Neuronal stem cell (in vitro differentiated cells): ENCODE measurements at regions not wholly inside any gene's neighbourhood (a gene's known extent, or its start where the extent isn't known, plus 50 kb on each side); places are given as distances from the start of the nearest gene placed in this dataset.
A peak's percentile ranks its signal among the peaks of the same experiment; 100 is the strongest.

Experiments used
- DNase-seq: peaks from one replicate; pipeline ENCODE4 v3.0.0-alpha.2; 2013; ENCODE audit warnings: low spot score
- H2AFZ ChIP-seq: one replicate; pipeline ENCODE4 v1.6.1; 2013; ENCODE audit warnings: mild to moderate bottlenecking, low read length, inconsistent platforms
- H2AK5ac ChIP-seq: 2 replicates; pipeline ENCODE4 v1.6.1; 2013; ENCODE audit warnings: low read depth, mild to moderate bottlenecking, inconsistent platforms, low read length, moderate library complexity, mixed read lengths
- H2BK120ac ChIP-seq: 2 replicates; pipeline ENCODE4 v1.6.1; 2013; ENCODE audit warnings: low read depth, mild to moderate bottlenecking, inconsistent platforms, low read length, moderate library complexity, mixed read lengths
- H2BK12ac ChIP-seq: one replicate; pipeline ENCODE4 v1.6.1; 2013; ENCODE audit warnings: low read length, inconsistent platforms
- H2BK15ac ChIP-seq: 2 replicates; pipeline ENCODE4 v1.6.1; 2013; ENCODE audit warnings: mild to moderate bottlenecking, low read length, inconsistent platforms, mixed read lengths
- H2BK5ac ChIP-seq: one replicate; pipeline ENCODE4 v1.6.1; 2013; ENCODE audit warnings: inconsistent platforms, mild to moderate bottlenecking, low read length, moderate library complexity
- H3K14ac ChIP-seq: one replicate; pipeline ENCODE4 v1.6.1; 2013; ENCODE audit warnings: low read length, inconsistent platforms
- H3K18ac ChIP-seq: 2 replicates; pipeline ENCODE4 v1.6.1; 2013; ENCODE audit warnings: low read length, inconsistent platforms
- H3K23ac ChIP-seq: 2 replicates; pipeline ENCODE4 v1.6.1; 2013; ENCODE audit warnings: low read depth, mild to moderate bottlenecking, mixed read lengths, low read length, inconsistent platforms; ENCODE audit not compliant: poor library complexity
- H3K27ac ChIP-seq: replicated peaks from 3 replicates; pipeline ENCODE4 v1.5.1; 2013; ENCODE audit warnings: low read length, inconsistent platforms
- H3K27me3 ChIP-seq, 3 experiments: 2 replicates each; pipeline ENCODE4 v1.6.1; 2013; ENCODE audit warnings: low read length in 3 of 3, mild to moderate bottlenecking in 2 of 3, inconsistent platforms in 1 of 3, low read depth in 1 of 3, mixed read lengths in 1 of 3, moderate library complexity in 1 of 3; ENCODE audit not compliant: control insufficient read depth in 3 of 3, insufficient read depth in 3 of 3
- H3K36me3 ChIP-seq, 2 donors: replicated peaks in 1 of 2; 2 replicates each; pipeline ENCODE4 v1.6.1; 2013; ENCODE audit warnings: low read length in 2 of 2; ENCODE audit not compliant: control insufficient read depth in 2 of 2, insufficient read depth in 2 of 2
- H3K4ac ChIP-seq: 2 replicates; pipeline ENCODE4 v1.6.1; 2013; ENCODE audit warnings: inconsistent platforms, mild to moderate bottlenecking, low read length, moderate library complexity
- H3K4me1 ChIP-seq, 2 donors: 1 replicate in 1 of 2; 2 replicates in 1 of 2; pipeline ENCODE4 v1.6.1; 2013; ENCODE audit warnings: low read length in 2 of 2, low read depth in 1 of 2; ENCODE audit not compliant: control insufficient read depth in 2 of 2, insufficient read depth in 1 of 2
- H3K4me2 ChIP-seq: one replicate; pipeline ENCODE4 v1.6.1; 2013; ENCODE audit warnings: mild to moderate bottlenecking, low read length, inconsistent platforms; ENCODE audit not compliant: insufficient read depth, poor library complexity, severe bottlenecking
- H3K4me3 ChIP-seq, 2 donors: 2 replicates each; pipeline ENCODE4 v1.5.1; 2013; ENCODE audit warnings: low read length in 2 of 2, mild to moderate bottlenecking in 2 of 2, inconsistent platforms in 1 of 2, moderate library complexity in 1 of 2
- H3K79me1 ChIP-seq: one replicate; pipeline ENCODE4 v1.6.1; 2013; ENCODE audit warnings: low read depth, mild to moderate bottlenecking, inconsistent platforms, low read length, moderate library complexity
- H3K9ac ChIP-seq: one replicate; pipeline ENCODE4 v1.6.1; 2013; ENCODE audit warnings: mild to moderate bottlenecking, low read depth, low read length, inconsistent platforms; ENCODE audit not compliant: poor library complexity
- H3K9me3 ChIP-seq, 2 donors: replicated peaks in 1 of 2; 2 replicates each; pipeline versions ENCODE3 to v1.6.1; 2013; ENCODE audit warnings: low read length in 2 of 2, mild to moderate bottlenecking in 2 of 2, inconsistent platforms in 1 of 2, low read depth in 1 of 2, mixed read lengths in 1 of 2, moderate library complexity in 1 of 2; ENCODE audit not compliant: control insufficient read depth in 2 of 2, insufficient read depth in 1 of 2
- H4K8ac ChIP-seq: one replicate; pipeline ENCODE4 v1.6.1; 2013; ENCODE audit warnings: low read depth, mild to moderate bottlenecking, inconsistent platforms, low read length, moderate library complexity
- H4K91ac ChIP-seq: one replicate; pipeline ENCODE4 v1.6.1; 2013; ENCODE audit warnings: low read length, low read depth, mild to moderate bottlenecking, inconsistent platforms; ENCODE audit not compliant: poor library complexity
- WGBS, 2 donors: extraction: QIAGEN DNeasy Blood & Tissue Kit; methylation state at CpG; one replicate each; pipeline ENCODE4 v1.1.7; 2013; ENCODE audit warnings: missing lambda C conversion rate in 2 of 2, mixed read lengths in 1 of 2; ENCODE audit not compliant: insufficient read length in 2 of 2, insufficient replicate concordance in 1 of 2; ENCODE audit errors: extremely low coverage in 2 of 2; 5-methylcytosine and 5-hydroxymethylcytosine counted together

- H3K27ac ChIP-seq = no peak overlapping the region
- H4K8ac ChIP-seq = no peak overlapping the region
- H3K4me2 ChIP-seq = no peak overlapping the region
- no peak overlapping the region for H3K23ac ChIP-seq
- peaks cover 0 to 4% of the 10 kb centered on the region in 2 donors for H3K4me1 ChIP-seq
- H3K4me3 ChIP-seq = no peak overlapping the region
- H3K9ac ChIP-seq = no peak overlapping the region
- peak overlapping the region; percentile 32 for H2AFZ ChIP-seq
- H2BK120ac ChIP-seq = no peak overlapping the region
- H3K14ac ChIP-seq = no peak overlapping the region
- H2BK5ac ChIP-seq = no peak overlapping the region
- WGBS, 2 donors = no CpG with 5 or more reads among the region's 2 CpGs
- no peak overlapping the region for H2BK15ac ChIP-seq
- H4K91ac ChIP-seq = no peak overlapping the region
- no peaks in the 10 kb centered on the region for H3K36me3 ChIP-seq
- H2BK12ac ChIP-seq = no peak overlapping the region
- no peak overlapping the region for H3K4ac ChIP-seq
- DNase-seq = no peak
- no peaks in the 10 kb centered on the region for H3K27me3 ChIP-seq
- no peaks in the 10 kb centered on the region for H3K9me3 ChIP-seq
- no peaks in the 10 kb centered on the region for H3K79me1 ChIP-seq
- H3K18ac ChIP-seq = no peak overlapping the region
- no peak overlapping the region for H2AK5ac ChIP-seq
Measured at GRCh38 chr2:140063356-140063755, 1283.2 kb upstream of the NXPH2 start.

GRCh38 chr2:140061240-140061639 lies 1281.0 kb upstream of the NXPH2 start:
- Histone ChIP-seq H3K18ac (no peak overlapping the region), H3K23ac (no peak overlapping the region), H4K91ac (no peak overlapping the region), H3K9ac (no peak overlapping the region), H2BK5ac (no peak overlapping the region), H3K4me2 (no peak overlapping the region), H3K9me3 (no peaks in the 10 kb centered on the region), H2AFZ (no peak overlapping the region), H3K4ac (no peak overlapping the region), H3K27me3 (no peaks in the 10 kb centered on the region), H2BK15ac (no peak overlapping the region), H3K79me1 (no peaks in the 10 kb centered on the region), H2BK12ac (no peak overlapping the region), H3K4me1 (peaks cover 0 to 4% of the 10 kb centered on the region in 2 donors), H2BK120ac (no peak overlapping the region), H4K8ac (no peak overlapping the region), H2AK5ac (no peak overlapping the region), H3K14ac (no peak overlapping the region), H3K27ac (no peak overlapping the region), H3K4me3 (no peak overlapping the region), H3K36me3 (no peaks in the 10 kb centered on the region)
- DNase-seq = no peak
- WGBS, 2 donors = no CpG with 5 or more reads among the region's 1 CpG

GRCh38 chr2:140057928-140058327 lies 1277.7 kb upstream of the NXPH2 start:
- H4K8ac ChIP-seq = no peak overlapping the region
- H2BK15ac ChIP-seq = no peak overlapping the region
- H2AK5ac ChIP-seq = no peak overlapping the region
- no peak overlapping the region for H2BK120ac ChIP-seq
- H3K36me3 ChIP-seq = no peaks in the 10 kb centered on the region
- no peak overlapping the region for H3K14ac ChIP-seq
- no peak overlapping the region for H3K9ac ChIP-seq
- H2BK12ac ChIP-seq = no peak overlapping the region
- no peaks in the 10 kb centered on the region for H3K79me1 ChIP-seq
- no peaks in the 10 kb centered on the region for H3K27me3 ChIP-seq
- H3K23ac ChIP-seq = no peak overlapping the region
- H3K27ac ChIP-seq = no peak overlapping the region
- H3K4ac ChIP-seq = no peak overlapping the region
- H3K4me1 ChIP-seq = no peaks in the 10 kb centered on the region
- no peak overlapping the region for H2BK5ac ChIP-seq
- no peak overlapping the region for H4K91ac ChIP-seq
- no peak overlapping the region for H3K4me3 ChIP-seq
- WGBS, 2 donors = no CpG with 5 or more reads among the region's 1 CpG
- H3K4me2 ChIP-seq = no peak overlapping the region
- H3K9me3 ChIP-seq = no peaks in the 10 kb centered on the region
- no peak for DNase-seq
- no peak overlapping the region for H3K18ac ChIP-seq
- H2AFZ ChIP-seq = no peak overlapping the region

GRCh38 chr2:140041811-140042210 lies 1261.6 kb upstream of the NXPH2 start:
- H3K9ac ChIP-seq = no peak overlapping the region
- no peak for DNase-seq
- no peaks in the 10 kb centered on the region for H3K4me1 ChIP-seq
- no peak overlapping the region for H3K23ac ChIP-seq
- no peak overlapping the region for H2BK15ac ChIP-seq
- no peaks in the 10 kb centered on the region for H3K27me3 ChIP-seq
- H2BK5ac ChIP-seq = no peak overlapping the region
- no peak overlapping the region for H3K4me2 ChIP-seq
- no peaks in the 10 kb centered on the region for H3K36me3 ChIP-seq
- no peak overlapping the region for H2BK12ac ChIP-seq
- no peak overlapping the region for H2BK120ac ChIP-seq
- H3K4ac ChIP-seq = no peak overlapping the region
- no peak overlapping the region for H2AFZ ChIP-seq
- H3K27ac ChIP-seq = no peak overlapping the region
- peaks cover 0 to 2% of the 10 kb centered on the region in 2 donors for H3K9me3 ChIP-seq
- no peak overlapping the region for H4K91ac ChIP-seq
- no peak overlapping the region for H3K14ac ChIP-seq
- H3K4me3 ChIP-seq = no peak overlapping the region
- H3K18ac ChIP-seq = no peak overlapping the region
- H2AK5ac ChIP-seq = no peak overlapping the region
- H3K79me1 ChIP-seq = no peaks in the 10 kb centered on the region
- H4K8ac ChIP-seq = no peak overlapping the region
